Epithelial cell of prostate (primary cell): ENCODE measurements at regions not wholly inside any gene's neighbourhood (a gene's known extent, or its start where the extent isn't known, plus 50 kb on each side); places are given as distances from the start of the nearest gene placed in this dataset.
"Not testable (repeated sequence)": the region's sequence is repeated elsewhere in the genome, so short reads cannot be mapped to it uniquely, and the experiment has no call there.

Experiments used
- DNase-seq: peaks from one replicate; pipeline ENCODE4 v3.0.0-alpha.2; 2011; ENCODE audit warnings: low read depth, low spot score
- H3K27ac ChIP-seq: fragments of 450-650 bp; 2 replicates; pipeline ENCODE4 v1.5.1; 2017; ENCODE audit warnings: mild to moderate bottlenecking

DNA sequence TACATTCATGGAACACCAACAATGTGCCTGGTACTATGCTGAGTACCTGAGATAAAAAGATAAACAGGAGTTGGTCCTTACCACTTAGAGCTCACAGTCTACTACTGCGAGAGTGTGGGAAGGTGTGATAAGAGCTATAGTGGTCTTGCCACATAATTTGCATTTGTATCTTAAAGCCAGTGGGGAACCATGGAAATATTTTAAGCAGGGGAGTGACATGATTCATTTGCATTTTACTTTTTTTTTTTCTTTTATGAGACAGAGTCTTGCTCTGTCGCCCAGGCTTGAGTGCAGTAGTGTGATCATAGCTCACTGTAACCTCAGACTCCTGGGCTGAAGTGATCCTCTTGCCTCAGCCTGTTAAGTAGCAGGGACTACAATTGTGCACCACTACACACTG, 53.6 kb downstream of the SRGAP2 start:
- not testable (repeated sequence) for DNase-seq

GRCh38 chr1:206261473-206261872, 58.1 kb downstream of the SRGAP2 start:
- H3K27ac ChIP-seq, DNase-seq: not testable (repeated sequence)

More for the DNA sequence above, 53.6 kb downstream of the SRGAP2 start:
- not testable (repeated sequence) for H3K27ac ChIP-seq

GRCh38 chr1:206262424-206262823, 59.1 kb downstream of the SRGAP2 start:
- DNase-seq, H3K27ac ChIP-seq: not testable (repeated sequence)

DNA sequence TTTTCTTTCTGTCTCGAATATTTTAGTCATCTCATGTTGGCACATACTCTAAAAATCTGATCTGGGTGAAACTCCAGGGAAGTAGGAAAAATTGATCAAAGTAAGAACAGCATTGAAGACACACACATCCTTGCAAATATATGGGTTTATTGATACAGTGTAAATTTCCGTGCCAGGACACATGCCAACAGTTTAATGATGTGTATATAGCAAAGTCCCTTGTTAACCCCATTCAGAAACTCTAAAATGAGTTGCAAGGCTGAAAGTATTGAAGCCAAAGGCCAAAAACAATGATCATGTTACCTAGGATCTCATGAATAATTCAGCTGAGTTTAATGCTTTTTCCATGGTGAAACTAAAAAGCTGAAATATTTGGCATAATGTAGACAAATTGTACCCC, 61.6 kb downstream of the SRGAP2 start:
- not testable (repeated sequence) for H3K27ac ChIP-seq, DNase-seq

DNA sequence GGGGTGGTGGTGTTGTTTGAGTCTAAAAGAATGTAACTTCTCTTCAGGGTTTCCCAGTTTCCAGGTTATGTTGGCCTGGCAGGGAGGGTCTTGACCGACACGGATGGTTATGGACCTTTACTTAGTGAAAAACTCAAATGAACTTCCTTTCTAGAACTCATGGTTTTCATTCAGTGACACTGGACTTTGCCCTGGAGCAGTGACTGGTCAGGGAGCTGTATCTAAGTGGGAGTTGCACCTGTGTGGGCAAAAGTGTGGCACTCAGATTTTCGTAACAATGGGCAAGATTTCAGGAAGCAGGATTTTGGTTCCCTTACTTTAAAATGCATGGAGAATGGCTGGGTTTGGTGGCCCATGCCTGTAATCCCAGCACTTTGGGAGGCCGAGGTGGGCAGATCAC, 67.8 kb downstream of the SRGAP2 start:
- not testable (repeated sequence) for DNase-seq, H3K27ac ChIP-seq

DNA sequence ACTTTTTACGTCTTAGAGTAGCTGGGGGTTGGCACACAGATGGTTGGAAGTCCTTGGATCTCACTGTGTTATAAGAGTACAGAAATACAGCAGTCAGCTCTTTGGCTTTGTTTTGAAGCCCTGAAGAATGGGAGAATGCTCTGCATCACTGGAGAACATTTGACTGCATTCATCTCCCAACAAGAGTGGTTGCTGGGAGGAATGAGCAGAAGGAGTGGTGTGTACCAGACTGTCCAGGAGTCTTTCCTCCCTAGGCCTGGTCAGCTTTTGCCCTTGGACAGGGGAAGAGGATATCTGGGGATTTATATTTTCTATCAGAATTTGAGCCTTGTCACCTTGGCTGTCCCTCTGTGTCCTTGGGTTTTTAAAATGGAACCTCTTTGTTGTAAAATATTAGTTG, 69.8 kb downstream of the SRGAP2 start:
- DNase-seq, result not testable (repeated sequence)

DNA sequence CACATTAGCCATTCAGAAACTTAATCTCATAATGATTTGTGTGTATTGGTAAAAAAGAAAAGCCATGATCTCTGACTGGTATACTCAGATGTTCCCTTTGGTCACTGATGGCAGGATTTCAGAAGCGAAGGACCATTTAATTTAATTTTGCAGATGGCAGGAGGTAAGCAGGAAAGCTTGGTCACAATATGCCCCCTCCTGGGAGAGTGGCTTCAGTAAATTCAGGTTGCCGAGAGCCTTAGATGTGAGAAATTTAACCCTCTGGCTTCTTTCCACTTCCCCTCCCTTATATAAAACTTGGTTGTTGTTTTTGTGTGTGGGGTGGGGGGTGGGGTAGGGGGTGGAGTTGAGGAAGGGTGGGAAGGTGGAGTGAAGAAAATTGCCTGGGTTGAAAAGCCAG, 72.8 kb downstream of the SRGAP2 start:
- H3K27ac ChIP-seq, DNase-seq: not testable (repeated sequence)

More for the DNA sequence above, 69.8 kb downstream of the SRGAP2 start:
- H3K27ac ChIP-seq, result not testable (repeated sequence)

DNA sequence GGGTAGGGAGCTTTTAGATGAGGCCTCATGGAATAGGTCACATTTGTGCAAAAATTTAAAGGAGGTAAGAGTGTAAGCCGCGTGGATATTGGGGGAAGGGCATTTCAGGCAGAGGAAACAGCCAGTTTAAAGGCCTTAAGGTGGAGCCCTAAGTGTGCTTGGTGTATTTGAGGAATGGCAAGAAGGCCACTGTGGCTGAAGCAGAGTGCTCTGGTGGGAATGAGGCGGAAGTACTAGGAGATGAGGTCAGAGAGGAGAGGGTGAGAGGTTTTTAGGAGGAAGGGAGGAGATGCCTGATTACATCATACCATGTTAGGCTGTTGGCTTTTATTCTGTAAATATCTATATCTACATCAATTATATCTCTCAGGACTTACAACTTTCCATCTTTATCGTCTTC, 75.3 kb downstream of the SRGAP2 start:
- H3K27ac ChIP-seq, DNase-seq: not testable (repeated sequence)

DNA sequence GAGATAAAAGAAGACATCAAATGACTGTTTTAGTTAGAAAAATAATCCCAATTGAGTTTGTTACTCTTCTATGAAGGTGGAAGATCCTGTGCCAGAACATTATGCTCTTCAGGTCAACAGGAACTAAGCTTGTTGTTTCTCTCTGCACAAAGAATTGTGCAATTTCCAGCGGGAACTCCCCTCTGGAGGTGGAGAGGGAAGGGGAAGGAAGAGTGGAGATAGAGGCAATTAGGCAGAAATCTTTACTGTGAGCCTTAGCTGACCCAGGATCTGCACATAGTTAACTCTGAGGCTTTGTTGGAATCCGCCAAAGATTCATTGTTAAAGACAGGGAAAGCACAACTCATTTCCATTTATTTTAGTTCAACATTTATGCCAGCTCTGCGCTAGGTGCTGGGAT, 77.3 kb downstream of the SRGAP2 start:
- H3K27ac ChIP-seq, DNase-seq: not testable (repeated sequence)

DNA sequence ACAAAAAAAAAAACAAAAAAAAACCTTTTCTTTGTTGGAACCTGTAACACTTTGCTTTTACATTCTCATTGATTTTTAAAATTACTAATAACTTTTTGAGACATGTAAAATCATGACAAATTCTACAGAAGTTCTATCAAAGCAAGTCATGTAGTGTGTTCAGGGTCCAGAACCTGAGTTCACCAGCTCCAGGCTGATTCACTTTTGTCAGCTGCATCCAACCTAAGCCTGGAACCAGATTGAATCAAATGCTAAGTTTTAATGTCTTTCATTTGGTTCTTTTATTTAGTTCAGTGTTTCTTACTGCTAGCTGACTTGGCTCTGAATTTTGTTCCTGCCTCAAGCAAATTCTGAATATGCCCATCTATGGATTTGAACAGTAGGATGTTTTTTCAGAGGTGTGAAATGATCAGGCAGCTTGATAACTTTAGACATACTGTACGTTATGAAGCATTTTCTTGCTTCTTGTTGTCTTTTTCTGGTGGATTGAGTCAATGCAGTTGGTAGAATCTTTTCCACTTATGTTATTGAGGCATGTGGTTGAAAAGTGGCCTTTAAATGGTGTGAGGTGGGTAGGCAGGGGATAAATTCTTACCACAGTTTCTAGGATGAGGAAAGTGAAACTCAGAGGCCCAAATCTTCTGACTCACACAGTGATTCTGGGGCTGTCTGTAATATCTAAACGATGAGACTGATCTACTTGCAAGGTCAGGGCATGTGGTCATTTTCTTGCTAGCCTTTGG, 78.7 kb downstream of the SRGAP2 start:
- H3K27ac ChIP-seq, DNase-seq: not testable (repeated sequence)

GRCh38 chr1:206285024-206285960, 82.0 kb downstream of the SRGAP2 start:
- not testable (repeated sequence) for DNase-seq, H3K27ac ChIP-seq

DNA sequence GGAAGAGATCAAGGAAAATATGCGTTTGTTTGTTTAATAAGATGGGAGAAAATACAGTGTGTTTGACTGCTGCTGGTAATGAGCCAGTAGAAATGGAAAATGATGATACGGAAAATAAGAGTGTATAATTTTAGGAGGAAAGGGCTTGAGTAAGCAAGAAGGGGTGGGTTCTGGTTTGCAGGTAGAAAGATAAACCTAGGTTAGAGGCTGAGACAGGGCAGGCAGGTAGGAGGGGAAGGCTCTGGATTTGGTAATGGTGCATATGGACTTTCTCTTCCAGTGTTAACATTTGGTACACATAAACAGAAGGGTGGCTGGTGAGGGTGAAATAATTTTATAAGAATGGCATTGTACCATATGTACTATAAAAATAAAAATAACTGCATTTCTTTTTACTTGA, 84.4 kb downstream of the SRGAP2 start:
- not testable (repeated sequence) for H3K27ac ChIP-seq, DNase-seq

DNA sequence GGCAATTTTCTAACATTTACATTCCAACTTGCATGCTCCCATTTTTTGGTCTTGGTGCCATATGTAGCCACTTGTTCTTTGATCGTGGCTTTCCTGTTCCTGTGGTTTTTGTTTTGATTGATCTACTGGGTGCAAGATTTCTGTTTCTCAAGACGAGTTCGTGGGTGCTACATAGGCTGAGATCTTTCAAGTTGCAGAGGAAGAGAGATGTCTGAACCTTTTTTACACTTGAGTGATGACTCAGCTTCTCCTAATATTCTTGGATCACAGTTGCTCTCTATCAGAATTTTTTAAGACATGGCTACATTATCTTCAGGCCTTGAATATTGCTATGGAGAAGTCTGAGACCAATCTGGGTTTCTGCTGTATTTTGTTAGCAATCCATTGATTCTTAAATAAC, 85.1 kb downstream of the SRGAP2 start:
- not testable (repeated sequence) for H3K27ac ChIP-seq, DNase-seq

DNA sequence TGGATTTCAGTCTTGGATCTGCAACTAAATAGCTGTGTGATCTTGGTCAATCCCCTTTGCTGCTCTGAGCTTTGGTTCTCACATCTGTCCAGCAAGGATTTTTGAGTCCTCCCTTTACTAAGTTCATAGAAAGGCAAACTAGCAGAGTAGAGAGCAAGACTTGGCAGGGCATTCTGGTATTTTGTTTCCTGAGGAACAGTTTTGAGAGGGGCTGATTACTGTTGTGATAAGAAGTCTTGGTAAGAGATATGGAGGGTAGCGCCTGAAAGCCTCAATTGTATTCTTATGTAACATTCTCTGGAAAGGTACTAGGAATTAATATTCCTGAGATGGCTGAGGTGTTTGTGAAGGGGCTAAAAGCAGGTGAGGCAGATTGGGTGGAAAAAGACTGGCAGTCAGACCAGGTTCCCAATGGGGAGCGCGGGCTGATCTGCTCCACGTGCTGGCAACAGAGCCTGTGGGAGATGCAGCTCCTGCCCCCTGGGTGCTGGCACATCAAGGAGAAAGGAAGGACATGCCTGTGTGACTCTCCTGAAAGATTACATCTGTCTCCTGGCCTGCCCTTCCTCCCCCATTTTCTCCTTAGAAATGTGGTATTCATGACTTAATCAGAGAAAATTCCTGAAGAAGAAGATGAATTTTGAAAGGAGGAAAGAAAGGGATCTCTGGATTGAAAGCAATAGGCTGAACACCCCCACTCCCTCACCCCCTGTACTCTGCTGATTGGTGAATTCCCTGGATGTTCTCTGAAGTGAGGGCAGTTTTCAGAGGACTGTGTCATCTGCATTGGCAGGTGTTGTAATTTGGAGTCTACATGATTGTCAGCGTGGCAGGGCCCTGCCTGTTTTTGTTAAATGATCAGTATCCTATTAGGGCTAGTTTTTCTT, 94.0 kb downstream of the SRGAP2 start:
- H3K27ac ChIP-seq, DNase-seq: not testable (repeated sequence)

- DNase-seq, H3K27ac ChIP-seq: not testable (repeated sequence)
Measured at GRCh38 chr1:206298032-206298392, 94.7 kb downstream of the SRGAP2 start.

- DNase-seq, H3K27ac ChIP-seq: not testable (repeated sequence)
Measured at GRCh38 chr1:206299181-206299791, 95.9 kb downstream of the SRGAP2 start.

DNA sequence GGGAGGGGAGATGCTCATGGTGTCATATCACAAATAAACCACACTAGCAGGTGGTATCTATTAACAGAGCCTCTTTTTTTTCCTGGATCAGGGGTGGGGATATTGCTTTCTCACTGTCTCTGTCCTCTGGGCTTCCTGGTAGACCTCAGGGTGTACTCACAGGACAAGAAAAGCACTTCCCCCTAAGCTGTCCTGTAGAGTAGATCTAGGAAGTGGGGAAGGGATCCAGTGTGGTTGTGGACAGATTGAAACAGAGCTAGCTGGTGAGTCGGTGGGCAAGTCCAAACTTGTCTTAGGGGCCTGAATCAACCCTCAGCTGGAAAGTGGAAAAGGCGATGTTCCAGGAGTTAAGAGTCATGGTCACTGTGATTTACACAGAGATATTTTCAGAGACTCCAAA, 96.6 kb downstream of the SRGAP2 start:
- H3K27ac ChIP-seq, result not testable (repeated sequence)

DNA sequence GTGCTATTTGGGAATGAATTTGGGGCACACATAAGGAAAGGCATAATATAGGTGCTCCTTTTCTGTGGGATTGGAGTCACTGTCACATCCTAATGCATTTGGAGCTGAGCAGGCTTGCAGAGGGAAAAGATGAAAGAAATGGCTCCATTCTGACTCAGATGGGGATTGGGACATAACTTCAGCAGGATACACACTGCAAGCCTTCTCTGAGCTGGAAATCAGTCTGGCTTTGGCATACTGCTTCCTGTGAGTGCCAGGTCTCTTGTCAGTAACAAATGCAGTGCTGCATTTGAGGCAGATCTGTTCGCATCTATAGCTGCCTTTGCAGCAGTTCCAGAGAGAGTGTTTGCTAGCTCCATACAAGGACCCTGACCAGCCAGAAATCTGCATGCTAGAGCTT, 98.7 kb downstream of the SRGAP2 start:
- not testable (repeated sequence) for DNase-seq, H3K27ac ChIP-seq

More for the DNA sequence above, 96.6 kb downstream of the SRGAP2 start:
- not testable (repeated sequence) for DNase-seq

DNA sequence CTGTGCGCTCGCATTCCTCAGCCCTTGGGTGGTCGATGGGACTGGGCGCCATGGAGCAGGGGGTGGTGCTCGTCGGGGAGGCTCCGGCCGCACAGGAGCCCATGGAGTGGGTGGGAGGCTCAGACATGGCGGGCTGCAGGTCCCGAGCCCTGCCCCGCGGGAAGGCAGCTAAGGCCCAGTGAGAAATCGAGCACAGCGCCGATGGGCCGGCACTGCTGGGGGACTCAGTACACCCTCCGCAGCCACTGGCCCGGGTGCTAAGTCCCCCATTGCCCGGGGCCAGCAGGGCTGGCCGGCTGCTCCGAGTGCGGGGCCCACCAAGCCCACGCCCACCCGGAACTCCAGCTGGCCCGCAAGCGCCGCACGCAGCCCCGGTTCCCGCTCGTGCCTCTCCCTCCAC, 104.1 kb downstream of the SRGAP2 start:
- not testable (repeated sequence) for DNase-seq, H3K27ac ChIP-seq

DNA sequence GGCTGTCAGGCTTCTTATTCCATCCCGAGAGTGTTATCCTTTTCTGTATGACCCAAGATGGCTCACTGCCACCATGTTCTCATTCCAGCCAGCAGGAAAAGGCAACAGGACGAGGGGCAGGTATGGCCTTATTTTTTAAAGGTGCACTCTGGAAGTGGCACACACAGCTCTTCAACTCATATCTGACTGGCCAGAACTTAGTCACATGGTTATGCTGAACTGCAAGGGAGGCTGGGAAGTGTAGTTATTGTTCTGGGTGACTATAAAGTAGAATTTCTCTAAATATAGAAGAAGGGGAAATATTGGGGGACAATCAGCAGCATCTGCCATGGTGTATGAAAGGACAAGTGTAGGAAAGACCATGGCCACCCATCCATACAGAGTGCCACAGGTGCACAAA, 107.6 kb downstream of the SRGAP2 start:
- not testable (repeated sequence) for H3K27ac ChIP-seq, DNase-seq
